PC-3 (cell line): ENCODE measurements at regions not wholly inside any gene's neighbourhood (a gene's known extent, or its start where the extent isn't known, plus 50 kb on each side); places are given as distances from the start of the nearest gene placed in this dataset.

ENCODE experiments used
- EZH2 ChIP-seq: fragments of 300-600 bp; sonication (generic); IDR thresholded peaks from one replicate; pipeline ENCODE4 v1.6.1; 2017; ENCODE audit warnings: antibody characterized with exemption, mild to moderate bottlenecking, low read length; ENCODE audit not compliant: unreplicated experiment
- TF ChIP-seq, protein P1 (sequence below): fragments of 300-600 bp; sonication (generic); conservative IDR thresholded peaks from 2 replicates; pipeline ENCODE4 v1.5.1; 2017; ENCODE audit warnings: antibody characterized with exemption, low read depth, mild to moderate bottlenecking, low read length

GRCh38 chr1:192059407-192059806 is 98.9 kb upstream of the RGS18 start:
- TF ChIP-seq EZH2, result no peak
- TF ChIP-seq, protein P1, sequence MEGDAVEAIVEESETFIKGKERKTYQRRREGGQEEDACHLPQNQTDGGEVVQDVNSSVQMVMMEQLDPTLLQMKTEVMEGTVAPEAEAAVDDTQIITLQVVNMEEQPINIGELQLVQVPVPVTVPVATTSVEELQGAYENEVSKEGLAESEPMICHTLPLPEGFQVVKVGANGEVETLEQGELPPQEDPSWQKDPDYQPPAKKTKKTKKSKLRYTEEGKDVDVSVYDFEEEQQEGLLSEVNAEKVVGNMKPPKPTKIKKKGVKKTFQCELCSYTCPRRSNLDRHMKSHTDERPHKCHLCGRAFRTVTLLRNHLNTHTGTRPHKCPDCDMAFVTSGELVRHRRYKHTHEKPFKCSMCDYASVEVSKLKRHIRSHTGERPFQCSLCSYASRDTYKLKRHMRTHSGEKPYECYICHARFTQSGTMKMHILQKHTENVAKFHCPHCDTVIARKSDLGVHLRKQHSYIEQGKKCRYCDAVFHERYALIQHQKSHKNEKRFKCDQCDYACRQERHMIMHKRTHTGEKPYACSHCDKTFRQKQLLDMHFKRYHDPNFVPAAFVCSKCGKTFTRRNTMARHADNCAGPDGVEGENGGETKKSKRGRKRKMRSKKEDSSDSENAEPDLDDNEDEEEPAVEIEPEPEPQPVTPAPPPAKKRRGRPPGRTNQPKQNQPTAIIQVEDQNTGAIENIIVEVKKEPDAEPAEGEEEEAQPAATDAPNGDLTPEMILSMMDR, result no peak
